PC-9 (cell line): ENCODE measurements at regions not wholly inside any gene's neighbourhood (a gene's known extent, or its start where the extent isn't known, plus 50 kb on each side); places are given as distances from the start of the nearest gene placed in this dataset.

Experiments
- BruUV-seq: library from RNA; stranded (reverse); fragments of 400-500 nt; replicated peaks from 2 replicates; lab custom pipeline; 2021; lab: Mats Ljungman, UMichigan
- CTCF ChIA-PET: fragments of 300-600 bp; sonication (Branson Sonifier 250); formaldehyde crosslinking; loops from one replicate; lab custom pipeline; 2022; ENCODE audit warnings: antibody characterized with exemption; lab: Charles Lee
- POLR2A ChIA-PET: fragments of 300-600 bp; sonication (Branson Sonifier 250); formaldehyde crosslinking; loops from one replicate; lab custom pipeline; 2022; ENCODE audit warnings: antibody characterized with exemption; ENCODE audit not compliant: unreplicated experiment; lab: Charles Lee
- DNase-seq, 2 experiments: peaks; one replicate each; pipeline versions ENCODE4 v3.0.0 to v3.0.0-alpha.2; 2015 to 2022; ENCODE audit warnings: mixed read lengths in 1 of 2
- H2AFZ ChIP-seq: fragments of 200-600 bp; sonication (generic); 2 replicates; pipeline ENCODE4 v1.8.1; 2017; ENCODE audit warnings: antibody characterized with exemption
- H3F3A ChIP-seq: fragments of 200-600 bp; sonication (generic); 2 replicates; pipeline ENCODE4 v1.8.1; 2017; ENCODE audit warnings: antibody characterized with exemption, mild to moderate bottlenecking, low read depth; ENCODE audit not compliant: insufficient read depth
- H3K27ac ChIP-seq: fragments of 200-600 bp; sonication (generic); 2 replicates; pipeline ENCODE4 v1.6.1; 2016; ENCODE audit warnings: mixed run types
- H3K27me3 ChIP-seq: fragments of 200-600 bp; sonication (generic); 2 replicates; pipeline ENCODE4 v1.6.1; 2016; ENCODE audit warnings: low read depth, mixed run types; ENCODE audit not compliant: insufficient read depth
- H3K36me3 ChIP-seq: fragments of 200-600 bp; sonication (generic); 2 replicates; pipeline ENCODE4 v1.6.1; 2016; ENCODE audit warnings: low read depth, mixed run types
- H3K4me1 ChIP-seq: fragments of 200-600 bp; sonication (generic); replicated peaks from 2 replicates; pipeline ENCODE4 v1.6.1; 2016; ENCODE audit warnings: mixed run types; ENCODE audit not compliant: insufficient read depth
- H3K4me2 ChIP-seq: fragments of 200-600 bp; sonication (generic); 2 replicates; pipeline ENCODE4 v1.6.1; 2017; ENCODE audit warnings: mixed run types
- H3K4me3 ChIP-seq: fragments of 200-600 bp; sonication (generic); 2 replicates; pipeline ENCODE4 v1.6.1; 2016; ENCODE audit warnings: mixed run types
- H3K79me2 ChIP-seq: fragments of 200-600 bp; sonication (generic); 2 replicates; pipeline ENCODE4 v1.6.1; 2017; ENCODE audit warnings: low read depth, mixed run types
- H3K9me2 ChIP-seq: fragments of 200-600 bp; sonication (generic); 2 replicates; pipeline ENCODE4 v1.8.1; 2017; ENCODE audit warnings: mild to moderate bottlenecking; ENCODE audit not compliant: insufficient read depth
- H3K9me3 ChIP-seq: fragments of 200-600 bp; sonication (generic); 2 replicates; pipeline ENCODE4 v1.8.1; 2016; ENCODE audit warnings: low read depth; ENCODE audit not compliant: insufficient read depth
- H4K20me1 ChIP-seq: fragments of 200-600 bp; sonication (generic); 2 replicates; pipeline ENCODE4 v1.8.1; 2017; ENCODE audit not compliant: insufficient read depth
- CTCF ChIP-seq: fragments of 200-600 bp; sonication (generic); conservative IDR thresholded peaks from 2 replicates; pipeline ENCODE4 v1.6.1; 2017; ENCODE audit warnings: mixed run types, antibody characterized with exemption, mild to moderate bottlenecking, moderate library complexity
- EZH2 ChIP-seq: fragments of 200-600 bp; sonication (generic); IDR thresholded peaks from 2 replicates; pipeline ENCODE4 v1.8.0; 2017; ENCODE audit warnings: antibody characterized with exemption, low read depth
- intact Hi-C: fragments of 100-400 bp; cut with micrococcal nuclease; formaldehyde crosslinking; loops from one replicate; pipeline ENCODE4 v1.10.0; 2022; ENCODE audit not compliant: unreplicated experiment

- no peaks in the 10 kb centered on the region for H3K4me1 ChIP-seq
- no TSS peak for BruUV-seq
- H3F3A ChIP-seq: no peaks in the 10 kb centered on the region
- no peaks in the 10 kb centered on the region for H3K27me3 ChIP-seq
- no peaks in the 10 kb centered on the region for H3K36me3 ChIP-seq
- TF ChIP-seq CTCF (no peak), EZH2 (no peak)
- CTCF ChIA-PET: no interaction called here
- intact Hi-C loops: no loop called here
- POLR2A ChIA-PET: no interaction called here
- H3K27ac ChIP-seq: no peak overlapping the region
- H3K4me2 ChIP-seq: no peak overlapping the region
- no peak overlapping the region for H3K4me3 ChIP-seq
- peaks cover 16% of the 10 kb centered on the region; the same call in 1 of the 2 replicates for H3K9me3 ChIP-seq
- no peaks in the 10 kb centered on the region for H4K20me1 ChIP-seq
- H3K9me2 ChIP-seq: no peaks in the 10 kb centered on the region
- H2AFZ ChIP-seq: no peak overlapping the region
- DNase-seq: no peak
- no peaks in the 10 kb centered on the region for H3K79me2 ChIP-seq
Observed at GRCh38 chr7:3120513-3120912, 76.8 kb upstream of the CARD11 start.

- no peak for DNase-seq
- TF ChIP-seq EZH2 (no peak), CTCF (no peak)
- H3K4me3 ChIP-seq: peak overlapping the region; percentile 30; the same call in 1 of the 2 replicates
- no peaks in the 10 kb centered on the region for H3K9me2 ChIP-seq
- H3K36me3 ChIP-seq: no peaks in the 10 kb centered on the region
- no peaks in the 10 kb centered on the region for H4K20me1 ChIP-seq
- H3K27me3 ChIP-seq: no peaks in the 10 kb centered on the region
- ChIA-PET CTCF (no interaction called here), POLR2A (no interaction called here)
- BruUV-seq: no TSS peak
- H3F3A ChIP-seq: peaks cover 16% of the 10 kb centered on the region
- H3K4me1 ChIP-seq: peaks cover 23% of the 10 kb centered on the region
- no peak overlapping the region; the same call in 1 of the 2 replicates for H2AFZ ChIP-seq
- peak overlapping the region; percentile 67 for H3K4me2 ChIP-seq
- H3K9me3 ChIP-seq: peaks cover 6% of the 10 kb centered on the region; the same call in 1 of the 2 replicates
- intact Hi-C loops: no loop called here
- peak overlapping the region; percentile 79 for H3K27ac ChIP-seq
- H3K79me2 ChIP-seq: no peaks in the 10 kb centered on the region
Observed at GRCh38 chr7:3128857-3129490, 85.3 kb upstream of the CARD11 start.

- no peak for TF ChIP-seq EZH2
- TF ChIP-seq CTCF: no peak
- no peak for DNase-seq
Observed at GRCh38 chr7:3133811-3134385, 90.2 kb upstream of the CARD11 start.

More at GRCh38 chr7:3133811-3134385, 90.2 kb upstream of the CARD11 start:
- H3K36me3 ChIP-seq: no peaks in the 10 kb centered on the region
- POLR2A ChIA-PET: no interaction called here
- peaks cover 9% of the 10 kb centered on the region for H3K4me1 ChIP-seq
- H3K27me3 ChIP-seq: no peaks in the 10 kb centered on the region
- no peak overlapping the region for H2AFZ ChIP-seq
- intact Hi-C loops: no loop called here
- no peak overlapping the region for H3K4me3 ChIP-seq
- H3K79me2 ChIP-seq: no peaks in the 10 kb centered on the region
- no peaks in the 10 kb centered on the region for H3K9me2 ChIP-seq
- BruUV-seq: no TSS peak
- H3K27ac ChIP-seq: no peak overlapping the region
- peaks cover 3% of the 10 kb centered on the region; the same call in 1 of the 2 replicates for H3F3A ChIP-seq
- H4K20me1 ChIP-seq: no peaks in the 10 kb centered on the region
- CTCF ChIA-PET: no interaction called here
- H3K4me2 ChIP-seq: no peak overlapping the region
- H3K9me3 ChIP-seq: peaks cover 6% of the 10 kb centered on the region; the same call in 1 of the 2 replicates
